HL-60 (cell line): ENCODE measurements at regions not wholly inside any gene's neighbourhood (a gene's known extent, or its start where the extent isn't known, plus 50 kb on each side); places are given as distances from the start of the nearest gene placed in this dataset.

Source experiments
- GABPA ChIP-seq: IDR thresholded peaks from 2 replicates; pipeline ENCODE4 v1.6.1; 2012; ENCODE audit warnings: low read depth
- POLR2AphosphoS5 ChIP-seq: IDR thresholded peaks from 2 replicates; pipeline ENCODE4 v1.6.1; 2012; ENCODE audit warnings: low read depth
- SPI1 ChIP-seq: IDR thresholded peaks from 2 replicates; pipeline ENCODE4 v1.6.1; 2012; ENCODE audit warnings: low read depth, mild to moderate bottlenecking, borderline replicate concordance
- TF ChIP-seq, protein P1 (sequence below): IDR thresholded peaks from one replicate; pipeline ENCODE4 v1.5.1; 2011; ENCODE audit warnings: low read length, control low read depth, inconsistent platforms; ENCODE audit not compliant: insufficient read depth
- TF ChIP-seq, protein P2 (sequence below): IDR thresholded peaks from 2 replicates; pipeline ENCODE4 v1.6.1; 2012; ENCODE audit warnings: low read depth; ENCODE audit not compliant: insufficient replicate concordance

DNA sequence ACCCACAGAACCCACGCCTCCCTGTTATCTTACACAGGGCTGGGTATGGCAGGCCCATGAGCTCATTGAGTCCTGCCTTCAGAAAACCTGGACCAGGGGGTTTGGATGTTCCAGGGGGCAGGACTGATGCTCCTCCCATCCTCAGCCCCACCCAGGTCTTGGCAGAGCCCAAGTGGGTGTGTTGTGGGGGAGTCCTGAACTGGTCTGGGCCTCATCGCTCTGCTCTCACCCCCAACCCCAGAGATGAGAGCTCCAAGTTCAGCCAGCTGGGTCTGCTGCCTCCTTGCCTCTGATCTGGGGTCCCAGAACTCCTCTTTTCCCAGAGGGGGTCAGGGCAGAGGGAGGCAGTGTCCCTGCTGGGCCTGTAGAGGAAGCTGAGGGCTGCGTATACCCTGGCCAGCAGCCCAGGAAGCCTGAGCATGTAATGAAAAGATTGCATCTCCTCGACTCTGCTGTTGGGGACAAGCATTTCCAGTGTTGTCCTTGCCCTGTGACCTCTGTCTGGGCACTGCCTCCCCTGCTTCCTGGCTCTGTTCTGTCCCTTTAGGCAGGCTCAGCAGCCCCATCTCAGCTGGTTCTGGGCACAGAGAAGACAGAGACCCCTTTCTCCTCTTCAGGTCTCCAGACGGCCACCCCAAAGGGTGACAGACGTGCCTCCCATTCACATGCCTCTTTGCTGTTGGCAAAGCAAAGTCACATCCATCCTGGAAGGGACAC lies 54.7 kb upstream of the EPS8L3 start:
- TF ChIP-seq GABPA (no peak), POLR2AphosphoS5 (no peak), SPI1 (no peak)
- TF ChIP-seq, protein P1, sequence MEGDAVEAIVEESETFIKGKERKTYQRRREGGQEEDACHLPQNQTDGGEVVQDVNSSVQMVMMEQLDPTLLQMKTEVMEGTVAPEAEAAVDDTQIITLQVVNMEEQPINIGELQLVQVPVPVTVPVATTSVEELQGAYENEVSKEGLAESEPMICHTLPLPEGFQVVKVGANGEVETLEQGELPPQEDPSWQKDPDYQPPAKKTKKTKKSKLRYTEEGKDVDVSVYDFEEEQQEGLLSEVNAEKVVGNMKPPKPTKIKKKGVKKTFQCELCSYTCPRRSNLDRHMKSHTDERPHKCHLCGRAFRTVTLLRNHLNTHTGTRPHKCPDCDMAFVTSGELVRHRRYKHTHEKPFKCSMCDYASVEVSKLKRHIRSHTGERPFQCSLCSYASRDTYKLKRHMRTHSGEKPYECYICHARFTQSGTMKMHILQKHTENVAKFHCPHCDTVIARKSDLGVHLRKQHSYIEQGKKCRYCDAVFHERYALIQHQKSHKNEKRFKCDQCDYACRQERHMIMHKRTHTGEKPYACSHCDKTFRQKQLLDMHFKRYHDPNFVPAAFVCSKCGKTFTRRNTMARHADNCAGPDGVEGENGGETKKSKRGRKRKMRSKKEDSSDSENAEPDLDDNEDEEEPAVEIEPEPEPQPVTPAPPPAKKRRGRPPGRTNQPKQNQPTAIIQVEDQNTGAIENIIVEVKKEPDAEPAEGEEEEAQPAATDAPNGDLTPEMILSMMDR: no peak
- TF ChIP-seq, protein P2, sequence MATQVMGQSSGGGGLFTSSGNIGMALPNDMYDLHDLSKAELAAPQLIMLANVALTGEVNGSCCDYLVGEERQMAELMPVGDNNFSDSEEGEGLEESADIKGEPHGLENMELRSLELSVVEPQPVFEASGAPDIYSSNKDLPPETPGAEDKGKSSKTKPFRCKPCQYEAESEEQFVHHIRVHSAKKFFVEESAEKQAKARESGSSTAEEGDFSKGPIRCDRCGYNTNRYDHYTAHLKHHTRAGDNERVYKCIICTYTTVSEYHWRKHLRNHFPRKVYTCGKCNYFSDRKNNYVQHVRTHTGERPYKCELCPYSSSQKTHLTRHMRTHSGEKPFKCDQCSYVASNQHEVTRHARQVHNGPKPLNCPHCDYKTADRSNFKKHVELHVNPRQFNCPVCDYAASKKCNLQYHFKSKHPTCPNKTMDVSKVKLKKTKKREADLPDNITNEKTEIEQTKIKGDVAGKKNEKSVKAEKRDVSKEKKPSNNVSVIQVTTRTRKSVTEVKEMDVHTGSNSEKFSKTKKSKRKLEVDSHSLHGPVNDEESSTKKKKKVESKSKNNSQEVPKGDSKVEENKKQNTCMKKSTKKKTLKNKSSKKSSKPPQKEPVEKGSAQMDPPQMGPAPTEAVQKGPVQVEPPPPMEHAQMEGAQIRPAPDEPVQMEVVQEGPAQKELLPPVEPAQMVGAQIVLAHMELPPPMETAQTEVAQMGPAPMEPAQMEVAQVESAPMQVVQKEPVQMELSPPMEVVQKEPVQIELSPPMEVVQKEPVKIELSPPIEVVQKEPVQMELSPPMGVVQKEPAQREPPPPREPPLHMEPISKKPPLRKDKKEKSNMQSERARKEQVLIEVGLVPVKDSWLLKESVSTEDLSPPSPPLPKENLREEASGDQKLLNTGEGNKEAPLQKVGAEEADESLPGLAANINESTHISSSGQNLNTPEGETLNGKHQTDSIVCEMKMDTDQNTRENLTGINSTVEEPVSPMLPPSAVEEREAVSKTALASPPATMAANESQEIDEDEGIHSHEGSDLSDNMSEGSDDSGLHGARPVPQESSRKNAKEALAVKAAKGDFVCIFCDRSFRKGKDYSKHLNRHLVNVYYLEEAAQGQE: no peak
